GM21515 (cell line): ENCODE measurements at regions not wholly inside any gene's neighbourhood (a gene's known extent, or its start where the extent isn't known, plus 50 kb on each side); places are given as distances from the start of the nearest gene placed in this dataset.
"Not testable (repeated sequence)": the region's sequence is repeated elsewhere in the genome, so short reads cannot be mapped to it uniquely, and the experiment has no call there.

Experiments used
- ATAC-seq: cut with Tn5 transposase; IDR thresholded peaks from one replicate; pipeline ENCODE4 v1.9.1; 2021; ENCODE audit not compliant: unreplicated experiment

- ATAC-seq: no peak
Observed at GRCh38 chr7:112540839-112541577, 60.2 kb downstream of the LSMEM1 start.

- no peak for ATAC-seq
Observed at GRCh38 chr7:112546723-112547513, 66.1 kb downstream of the LSMEM1 start.

- no peak for ATAC-seq
Observed at GRCh38 chr7:112547916-112548315, 67.1 kb downstream of the LSMEM1 start.

GRCh38 chr7:112550468-112551060 lies 69.8 kb downstream of the LSMEM1 start:
- ATAC-seq: peak; percentile 90

- not testable (repeated sequence) for ATAC-seq
Observed at GRCh38 chr7:112551521-112551920, 70.7 kb downstream of the LSMEM1 start.

- ATAC-seq: no peak
Observed at GRCh38 chr7:112554591-112554990, 73.8 kb downstream of the LSMEM1 start.

- peak; percentile 90 for ATAC-seq
Observed at GRCh38 chr7:112556633-112557032, 75.8 kb downstream of the LSMEM1 start.

- ATAC-seq: no peak
Observed at GRCh38 chr7:112566442-112567324, 85.9 kb downstream of the LSMEM1 start.

GRCh38 chr7:112567388-112567787 lies 86.6 kb downstream of the LSMEM1 start:
- ATAC-seq: no peak

- peak; percentile 54 for ATAC-seq
Observed at GRCh38 chr7:112571852-112572607, 91.2 kb downstream of the LSMEM1 start.

- ATAC-seq: no peak
Observed at GRCh38 chr7:112572669-112573301, 92.0 kb downstream of the LSMEM1 start.

- ATAC-seq: no peak
Observed at GRCh38 chr7:112573302-112574039, 92.7 kb downstream of the LSMEM1 start.

- no peak for ATAC-seq
Observed at GRCh38 chr7:112575864-112576263, 95.1 kb downstream of the LSMEM1 start.

GRCh38 chr7:112579388-112579787 lies 98.6 kb downstream of the LSMEM1 start:
- ATAC-seq: no peak

- no peak for ATAC-seq
Observed at GRCh38 chr7:112580717-112581435, 100.1 kb downstream of the LSMEM1 start.

GRCh38 chr7:112581529-112581928 lies 100.7 kb downstream of the LSMEM1 start:
- ATAC-seq: no peak

GRCh38 chr7:112584290-112584689 lies 103.5 kb downstream of the LSMEM1 start:
- no peak for ATAC-seq

GRCh38 chr7:112587504-112587903 lies 106.7 kb downstream of the LSMEM1 start:
- ATAC-seq: no peak
